GM12801 (cell line): ENCODE measurements at regions not wholly inside any gene's neighbourhood (a gene's known extent, or its start where the extent isn't known, plus 50 kb on each side); places are given as distances from the start of the nearest gene placed in this dataset.

Experiments
- TF ChIP-seq, protein P1 (sequence below): IDR thresholded peaks from one replicate; pipeline ENCODE4 v1.5.1; 2011; ENCODE audit warnings: control low read depth; ENCODE audit not compliant: insufficient read length; ENCODE audit errors: extremely low read depth

DNA sequence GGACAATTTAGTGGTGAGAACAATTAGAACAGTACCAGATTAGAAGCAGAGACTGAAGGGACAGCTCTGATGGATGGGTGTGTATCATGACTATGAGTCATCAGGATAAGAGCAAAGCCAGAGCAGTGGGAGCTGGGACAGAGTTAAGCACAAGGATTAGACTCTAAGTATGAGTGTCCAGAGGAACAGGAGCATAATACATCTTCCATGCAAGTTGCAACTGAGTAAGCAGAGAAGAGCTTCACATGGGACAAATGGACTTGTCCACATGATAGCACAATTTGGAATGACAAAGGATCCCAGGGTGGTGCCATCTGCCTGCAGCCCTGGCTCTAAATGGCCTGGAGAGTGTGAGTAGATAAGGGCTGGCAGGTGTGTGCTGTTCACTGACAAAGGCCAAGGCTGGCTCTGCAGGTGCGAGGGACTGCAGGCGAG lies 226.4 kb upstream of the CAND1 start:
- TF ChIP-seq, protein P1, sequence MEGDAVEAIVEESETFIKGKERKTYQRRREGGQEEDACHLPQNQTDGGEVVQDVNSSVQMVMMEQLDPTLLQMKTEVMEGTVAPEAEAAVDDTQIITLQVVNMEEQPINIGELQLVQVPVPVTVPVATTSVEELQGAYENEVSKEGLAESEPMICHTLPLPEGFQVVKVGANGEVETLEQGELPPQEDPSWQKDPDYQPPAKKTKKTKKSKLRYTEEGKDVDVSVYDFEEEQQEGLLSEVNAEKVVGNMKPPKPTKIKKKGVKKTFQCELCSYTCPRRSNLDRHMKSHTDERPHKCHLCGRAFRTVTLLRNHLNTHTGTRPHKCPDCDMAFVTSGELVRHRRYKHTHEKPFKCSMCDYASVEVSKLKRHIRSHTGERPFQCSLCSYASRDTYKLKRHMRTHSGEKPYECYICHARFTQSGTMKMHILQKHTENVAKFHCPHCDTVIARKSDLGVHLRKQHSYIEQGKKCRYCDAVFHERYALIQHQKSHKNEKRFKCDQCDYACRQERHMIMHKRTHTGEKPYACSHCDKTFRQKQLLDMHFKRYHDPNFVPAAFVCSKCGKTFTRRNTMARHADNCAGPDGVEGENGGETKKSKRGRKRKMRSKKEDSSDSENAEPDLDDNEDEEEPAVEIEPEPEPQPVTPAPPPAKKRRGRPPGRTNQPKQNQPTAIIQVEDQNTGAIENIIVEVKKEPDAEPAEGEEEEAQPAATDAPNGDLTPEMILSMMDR: no peak

DNA sequence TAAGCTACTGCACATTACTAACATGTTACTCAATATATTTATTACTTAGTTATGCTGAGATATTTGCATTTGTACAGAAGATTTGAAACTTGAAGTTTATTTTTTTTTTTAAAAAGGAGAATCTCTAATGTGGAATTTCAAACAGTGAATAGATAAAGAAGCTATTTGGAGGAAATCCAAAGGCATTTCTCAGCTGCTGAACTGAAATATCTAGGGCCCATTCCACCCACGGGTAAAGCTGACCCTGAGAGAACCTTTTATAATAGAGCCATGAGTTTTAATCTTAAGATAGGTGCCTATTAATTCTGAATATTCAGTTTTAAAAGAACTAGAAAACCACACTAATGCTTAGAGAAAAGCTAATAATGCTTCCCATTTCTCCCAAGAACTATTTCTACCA lies 225.4 kb upstream of the CAND1 start:
- TF ChIP-seq, protein P1: no peak

DNA sequence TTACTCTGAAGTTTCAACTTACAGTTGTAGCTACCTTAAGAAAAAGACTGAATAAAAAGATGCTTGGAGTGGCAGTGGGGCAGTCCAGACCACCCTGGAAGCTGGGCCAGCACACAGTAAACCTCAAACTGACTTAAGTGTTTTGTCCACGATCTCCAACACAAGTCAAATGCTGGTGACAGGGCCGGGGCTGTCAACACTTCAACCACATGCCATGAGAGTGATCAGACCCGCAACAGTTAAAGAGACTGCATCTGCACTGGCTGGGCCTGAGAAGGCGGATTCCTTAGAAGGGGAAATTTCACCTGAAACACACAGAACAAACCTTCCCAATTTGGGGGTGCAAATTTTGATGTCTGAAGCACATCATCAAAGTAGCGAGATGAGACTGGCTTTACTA lies 223.5 kb upstream of the CAND1 start:
- TF ChIP-seq, protein P1: no peak

DNA sequence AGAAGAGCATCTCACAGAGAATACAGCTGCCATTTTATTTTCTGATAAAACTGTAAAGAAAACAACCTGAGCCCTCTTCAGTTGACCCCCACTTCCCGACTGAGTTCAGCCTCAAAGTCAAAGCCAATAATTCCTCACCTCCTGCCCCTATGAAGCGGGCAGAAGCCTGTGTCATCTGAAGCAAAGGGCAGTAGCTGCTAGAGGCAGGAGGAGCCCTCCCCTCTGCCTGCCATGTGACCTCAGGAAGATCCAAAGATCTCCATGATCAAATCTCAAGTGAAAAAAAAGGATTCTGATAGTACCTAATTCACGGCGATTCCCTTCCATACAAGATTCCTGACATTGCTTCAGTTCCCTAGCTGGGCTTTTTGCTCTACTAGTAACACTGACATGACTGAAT lies 223.1 kb upstream of the CAND1 start:
- TF ChIP-seq, protein P1: no peak

DNA sequence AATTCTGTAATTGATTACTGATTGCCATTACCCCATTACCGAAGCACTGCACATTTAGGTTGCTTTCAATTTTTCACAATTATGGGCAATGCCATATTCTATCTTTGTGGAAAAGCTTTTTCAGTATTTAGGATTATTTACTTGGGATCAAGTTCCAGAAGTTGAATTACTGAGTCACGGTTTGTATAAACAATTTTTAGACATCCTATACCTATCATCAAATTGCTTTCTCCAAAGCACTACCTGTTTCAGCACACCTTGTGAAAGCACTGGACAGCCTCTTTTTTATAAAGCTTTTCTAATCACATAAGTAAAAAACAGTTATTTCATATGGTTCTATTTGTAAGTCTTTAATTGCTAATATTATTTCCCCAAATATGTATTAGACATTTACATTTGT lies 221.5 kb upstream of the CAND1 start:
- TF ChIP-seq, protein P1: no peak

DNA sequence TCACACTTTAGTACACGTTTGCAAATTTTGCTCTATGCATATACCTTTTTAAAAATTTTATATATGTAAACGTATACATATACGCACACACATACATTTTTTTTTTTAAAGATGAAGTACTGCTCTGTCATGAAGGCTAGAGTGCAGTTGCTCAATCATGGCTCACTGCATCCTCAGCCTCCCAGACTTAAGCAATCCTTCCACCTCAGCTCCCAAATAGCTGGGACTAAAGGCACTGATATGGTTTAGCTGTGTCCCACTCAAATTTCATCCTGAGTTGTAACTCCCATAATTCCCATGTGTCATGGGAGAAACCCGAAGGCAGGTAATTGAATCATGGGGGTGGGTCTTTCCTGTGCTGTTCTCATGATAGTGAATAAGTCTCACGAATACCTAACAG lies 220.8 kb upstream of the CAND1 start:
- TF ChIP-seq, protein P1: no peak

- TF ChIP-seq, protein P1: no peak
These were observed 216.2 kb upstream of the CAND1 start for GRCh38 chr12:67052981-67053380.

GRCh38 chr12:67056329-67056728 lies 212.8 kb upstream of the CAND1 start:
- TF ChIP-seq, protein P1: no peak
